A549 (cell line): ENCODE measurements at regions not wholly inside any gene's neighbourhood (a gene's known extent, or its start where the extent isn't known, plus 50 kb on each side); places are given as distances from the start of the nearest gene placed in this dataset.

ENCODE experiments used
- CTCF ChIP-seq: fragments of >200 bp; sonication (Bioruptor Twin); formaldehyde crosslinking; IDR thresholded peaks from 3 replicates; pipeline ENCODE4 v1.5.1; 2016
- ELK1 ChIP-seq: fragments of 150-350 bp; IDR thresholded peaks from 2 replicates; pipeline ENCODE4 v1.6.1; 2014; ENCODE audit warnings: low read depth, mild to moderate bottlenecking, low read length
- MAX ChIP-seq: IDR thresholded peaks from 2 replicates; pipeline ENCODE4 v1.6.1; 2012
- POLR2A ChIP-seq: IDR thresholded peaks from 2 replicates; pipeline ENCODE4 v1.6.1; 2012; ENCODE audit warnings: mild to moderate bottlenecking, low read length
- RCOR1 ChIP-seq: fragments of 150-350 bp; IDR thresholded peaks from 2 replicates; pipeline ENCODE4 v1.6.1; 2014; ENCODE audit warnings: antibody characterized with exemption, low read length, low read depth

- no peak for TF ChIP-seq CTCF
- TF ChIP-seq MAX, result no peak
- TF ChIP-seq POLR2A, result no peak
- TF ChIP-seq ELK1, result no peak
- no peak for TF ChIP-seq RCOR1
Observed at GRCh38 chr3:147257944-147258343, 148.4 kb downstream of the ZIC4 start.
